Ecto neural progenitor cell (in vitro differentiated cells): ENCODE measurements at regions not wholly inside any gene's neighbourhood (a gene's known extent, or its start where the extent isn't known, plus 50 kb on each side); places are given as distances from the start of the nearest gene placed in this dataset.
"Not testable (repeated sequence)": the region's sequence is repeated elsewhere in the genome, so short reads cannot be mapped to it uniquely, and the experiment has no call there.

ENCODE experiments used
- DNase-seq: peaks from one replicate; pipeline ENCODE4 v3.0.0-alpha.2; 2018; ENCODE audit warnings: low spot score

DNA sequence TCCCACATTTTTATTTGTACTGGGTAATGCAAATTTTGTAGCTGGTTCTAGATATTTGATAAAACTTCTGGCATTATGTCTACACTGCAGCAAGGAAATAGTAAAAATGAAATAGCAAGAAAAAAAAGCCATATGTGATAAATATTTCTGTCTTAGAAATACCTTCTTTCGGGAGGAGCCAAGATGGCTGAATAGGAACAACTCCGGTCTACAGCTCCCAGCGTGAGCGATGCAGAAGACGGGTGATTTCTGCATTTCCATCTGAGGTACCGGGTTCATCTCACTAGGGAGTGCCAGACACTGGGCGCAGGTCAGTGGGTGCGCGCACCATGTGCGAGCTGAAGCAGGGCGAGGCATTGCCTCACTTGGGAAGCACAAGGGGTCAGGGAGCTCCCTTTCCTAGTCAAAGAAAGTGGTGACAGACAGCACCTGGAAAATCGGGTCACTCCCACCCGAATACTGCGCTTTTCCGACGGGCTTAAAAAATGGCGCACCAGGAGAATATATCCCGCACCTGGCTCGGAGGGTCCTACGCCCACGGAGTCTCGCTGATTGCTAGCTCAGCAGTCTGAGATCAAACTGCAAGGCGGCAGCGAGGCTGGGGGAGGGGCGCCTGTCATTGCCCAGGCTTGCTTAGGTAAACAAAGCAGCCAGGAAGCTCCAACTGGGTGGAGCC is 461.4 kb downstream of the ZWINT start:
- not testable (repeated sequence) for DNase-seq

DNA sequence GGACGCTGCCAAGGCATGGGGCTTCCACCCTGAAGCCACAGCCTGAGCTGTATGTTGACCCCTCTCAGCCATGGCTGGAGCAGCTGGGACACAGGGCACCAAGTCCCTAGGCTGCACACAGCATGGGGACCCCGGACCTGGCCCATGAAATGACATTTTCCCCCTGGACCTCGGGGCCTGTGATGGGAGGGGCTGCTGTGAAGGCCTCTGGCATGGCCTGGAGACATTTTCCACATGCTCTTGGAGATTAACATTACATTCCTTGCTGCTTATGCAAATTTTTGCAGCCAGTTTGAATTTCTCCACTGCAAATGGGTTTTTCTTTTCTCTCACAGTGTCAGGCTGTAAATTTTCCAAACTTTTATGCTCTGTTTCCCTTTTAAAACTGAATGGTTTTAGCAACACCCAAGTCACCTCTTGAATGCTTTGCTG is 463.6 kb downstream of the ZWINT start:
- DNase-seq: peak; percentile 56

DNA sequence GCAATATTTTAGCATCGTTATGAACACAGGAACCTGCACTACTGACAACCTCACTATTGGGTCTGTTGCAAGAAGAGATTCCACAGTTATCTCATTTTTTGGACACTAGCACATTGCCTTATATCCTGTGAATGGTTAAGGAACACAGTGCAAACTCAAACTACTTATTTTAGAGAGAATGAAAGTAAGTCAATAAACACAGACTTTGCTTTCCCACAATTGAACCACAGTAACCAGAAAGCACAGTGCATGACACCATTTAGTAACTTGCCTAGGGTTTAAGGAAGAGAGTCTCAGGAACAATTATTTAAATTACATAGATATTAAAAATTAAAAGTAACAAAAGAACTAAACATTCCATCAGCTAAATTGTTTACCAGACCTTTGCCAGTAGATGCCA is 468.8 kb downstream of the ZWINT start:
- no peak for DNase-seq

DNA sequence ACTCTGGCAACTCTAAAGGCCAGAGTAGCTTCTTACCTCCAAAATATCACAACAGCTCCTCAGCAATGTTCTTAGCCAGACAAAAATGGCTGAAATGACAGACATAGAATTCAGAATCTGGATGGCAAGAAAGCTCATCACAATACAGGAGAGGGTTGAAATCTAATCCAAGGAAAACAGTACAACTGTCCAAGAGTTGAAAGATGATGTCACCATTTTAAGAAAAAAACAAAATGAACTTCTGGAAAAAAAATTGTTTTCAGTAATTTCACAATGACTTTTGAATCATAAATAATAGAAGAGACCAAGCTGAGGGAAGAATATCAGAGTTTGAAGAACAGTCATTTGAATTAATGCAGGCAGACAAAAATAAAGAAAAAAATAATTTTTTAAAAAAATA is 479.5 kb downstream of the ZWINT start:
- no peak for DNase-seq

DNA sequence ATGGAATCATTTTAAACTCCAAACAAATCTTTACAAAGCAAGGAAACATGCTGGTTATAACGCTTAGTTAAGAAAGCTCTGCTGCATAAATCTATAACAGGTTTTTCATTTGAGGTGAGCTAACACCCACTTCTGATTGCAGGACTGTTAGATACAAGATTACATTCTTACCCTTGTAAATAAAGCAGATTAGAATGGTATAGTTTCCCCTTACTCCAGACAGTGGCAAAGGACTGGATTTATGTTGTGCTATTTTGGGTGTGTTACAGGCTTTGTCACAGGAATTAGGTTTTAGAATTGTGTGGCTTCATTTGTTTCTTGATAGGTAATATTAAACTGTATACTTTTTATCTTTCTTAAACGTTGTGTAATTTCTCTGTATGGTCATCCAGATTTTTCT is 487.6 kb downstream of the ZWINT start:
- no peak for DNase-seq

DNA sequence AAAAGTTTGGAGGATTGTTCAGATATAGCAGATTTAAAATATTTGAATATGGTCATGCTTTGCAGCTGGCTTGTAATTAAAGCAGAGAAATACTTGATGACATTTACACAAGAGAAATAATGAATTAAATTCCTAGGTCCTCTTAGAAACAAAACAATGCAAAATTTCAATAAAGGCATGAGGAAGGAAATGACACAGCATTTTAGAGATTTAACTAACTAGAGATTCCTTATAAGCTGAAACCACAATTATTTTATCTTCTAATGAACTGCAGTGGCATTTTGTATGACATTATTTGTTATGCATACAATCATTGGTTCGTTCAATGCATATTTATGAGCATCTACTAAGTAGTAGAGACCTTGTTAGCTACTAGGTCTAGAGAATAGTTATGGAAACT is 490.9 kb downstream of the ZWINT start:
- no peak for DNase-seq

DNA sequence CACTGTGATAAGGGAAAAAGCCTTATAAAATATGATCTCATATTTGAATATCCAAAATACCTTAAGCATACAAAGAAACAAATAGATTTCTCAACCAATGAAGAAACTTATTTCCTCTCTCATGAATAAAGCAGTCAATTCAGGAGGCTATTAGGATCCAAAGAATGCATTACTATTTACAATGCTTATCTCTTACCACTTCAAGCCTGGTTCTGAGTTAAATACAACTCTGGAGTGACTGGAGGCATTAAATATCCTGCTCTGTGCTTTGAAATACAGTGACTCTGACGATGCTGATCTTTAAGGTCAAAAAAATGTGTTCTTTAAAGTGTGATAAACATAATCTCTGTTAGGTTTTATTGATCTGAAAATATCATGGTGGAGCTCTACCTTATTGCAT is 493.2 kb downstream of the ZWINT start:
- no peak for DNase-seq

DNA sequence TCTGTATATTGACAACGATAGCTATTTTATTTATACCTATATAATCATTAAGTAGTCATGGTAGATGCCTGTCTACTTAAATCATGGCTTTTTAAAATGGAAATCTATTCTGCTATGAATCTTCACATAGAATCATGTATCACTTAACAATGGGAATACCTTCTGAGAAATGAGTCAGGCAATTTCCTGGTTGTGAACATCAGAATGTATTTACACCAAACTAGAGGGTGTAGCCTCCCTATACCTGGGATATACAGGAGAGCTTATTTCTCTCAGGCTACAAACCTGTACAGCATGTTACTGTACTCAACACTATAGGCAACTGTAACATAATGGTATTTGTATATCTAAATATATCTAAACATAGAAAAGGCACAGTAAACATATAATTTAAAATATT is 502.3 kb downstream of the ZWINT start:
- no peak for DNase-seq

DNA sequence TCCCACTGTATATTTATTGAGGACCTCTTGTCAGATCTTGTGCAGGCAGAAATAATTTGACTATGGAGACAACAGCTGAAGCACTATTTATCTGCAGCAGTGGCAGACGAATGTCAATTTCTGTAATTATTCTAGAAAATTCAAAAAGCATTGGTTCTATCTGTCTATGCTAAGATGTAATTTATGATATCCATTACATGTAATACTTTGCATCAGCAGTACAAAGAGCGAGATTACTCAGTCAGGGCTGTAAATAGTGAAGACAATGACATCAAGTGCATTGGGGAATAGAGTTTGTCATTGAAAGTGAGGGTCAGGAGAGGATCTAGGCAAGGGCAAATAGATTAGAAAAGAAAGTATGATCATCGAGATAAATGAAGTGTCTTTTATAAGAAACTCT is 508.2 kb downstream of the ZWINT start:
- no peak for DNase-seq

DNA sequence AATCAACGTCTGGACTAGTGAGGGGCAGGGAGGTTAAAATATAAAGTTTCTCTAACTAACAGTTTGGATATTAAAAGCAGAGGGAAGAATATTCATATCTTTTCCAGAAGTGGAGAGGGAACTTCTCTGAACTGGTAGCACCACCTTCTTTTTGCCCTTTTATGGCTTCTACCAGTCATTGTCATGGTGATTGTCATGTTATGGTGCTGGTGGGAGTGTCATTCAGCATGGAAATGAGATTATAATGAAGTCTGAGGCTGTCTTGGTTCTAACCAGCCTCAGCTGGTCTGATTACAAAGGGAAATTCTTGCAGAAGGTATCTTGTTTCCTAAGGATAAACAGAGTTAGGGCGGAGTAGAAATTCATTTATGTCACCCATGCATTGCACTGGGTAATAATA is 523.8 kb downstream of the ZWINT start:
- DNase-seq: no peak

DNA sequence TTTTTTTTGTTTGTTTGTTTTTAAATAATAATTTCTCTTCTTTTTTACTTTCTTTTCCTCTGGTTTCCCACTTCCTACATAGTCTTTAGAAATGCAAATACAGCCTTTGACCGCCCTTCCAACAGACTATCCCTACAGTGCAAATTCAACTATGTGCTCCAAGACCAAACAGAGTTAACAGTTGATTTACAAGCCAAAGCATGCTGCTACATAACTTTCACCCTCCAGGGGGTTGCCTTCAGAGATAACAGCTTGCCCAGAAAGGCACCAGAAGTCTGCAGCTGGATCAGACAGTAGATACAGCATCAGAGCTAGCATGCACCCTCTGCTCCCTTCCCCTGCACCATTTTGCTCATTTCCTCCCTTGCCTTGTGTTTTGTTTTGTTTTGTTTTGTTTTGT is 539.0 kb downstream of the ZWINT start:
- no peak for DNase-seq

DNA sequence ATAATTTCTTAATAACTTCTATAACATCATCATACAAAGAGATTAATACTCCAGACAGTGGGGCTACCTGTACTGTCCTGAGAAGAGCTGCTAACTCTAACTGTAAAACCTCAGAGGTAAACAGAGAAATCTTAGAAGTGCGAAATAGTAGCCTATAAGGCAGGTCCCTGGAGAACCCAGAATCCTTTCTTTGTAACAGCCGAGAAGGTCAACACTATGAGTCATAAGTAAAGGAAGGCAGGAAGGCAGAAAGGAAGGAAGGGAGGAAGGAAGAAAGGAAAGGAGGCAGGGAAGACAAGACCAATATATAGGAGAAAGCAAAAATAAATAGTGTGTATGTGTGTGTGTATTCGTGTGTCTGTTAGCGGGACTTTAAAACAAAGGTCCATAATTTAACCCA is 540.6 kb downstream of the ZWINT start:
- DNase-seq: no peak

DNA sequence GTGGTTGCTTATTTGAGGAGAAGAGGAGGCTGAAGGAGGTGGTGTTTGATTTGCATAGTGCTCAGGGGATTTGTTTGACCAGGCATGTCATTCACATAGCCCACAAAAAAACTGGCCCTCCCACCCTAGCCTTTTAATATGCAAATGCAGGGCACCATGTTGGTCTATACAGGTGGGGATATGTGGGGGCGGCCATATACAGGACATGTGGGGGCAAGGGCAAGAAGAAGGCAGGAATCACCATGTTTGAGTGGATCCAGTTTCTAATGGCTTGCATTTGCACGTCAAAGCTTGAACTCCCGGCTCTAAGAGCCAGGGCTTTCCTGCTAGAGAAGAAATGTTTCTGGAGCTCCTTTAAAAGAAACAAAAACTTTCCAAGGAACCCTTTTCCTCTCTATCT is 541.0 kb downstream of the ZWINT start:
- no peak for DNase-seq

DNA sequence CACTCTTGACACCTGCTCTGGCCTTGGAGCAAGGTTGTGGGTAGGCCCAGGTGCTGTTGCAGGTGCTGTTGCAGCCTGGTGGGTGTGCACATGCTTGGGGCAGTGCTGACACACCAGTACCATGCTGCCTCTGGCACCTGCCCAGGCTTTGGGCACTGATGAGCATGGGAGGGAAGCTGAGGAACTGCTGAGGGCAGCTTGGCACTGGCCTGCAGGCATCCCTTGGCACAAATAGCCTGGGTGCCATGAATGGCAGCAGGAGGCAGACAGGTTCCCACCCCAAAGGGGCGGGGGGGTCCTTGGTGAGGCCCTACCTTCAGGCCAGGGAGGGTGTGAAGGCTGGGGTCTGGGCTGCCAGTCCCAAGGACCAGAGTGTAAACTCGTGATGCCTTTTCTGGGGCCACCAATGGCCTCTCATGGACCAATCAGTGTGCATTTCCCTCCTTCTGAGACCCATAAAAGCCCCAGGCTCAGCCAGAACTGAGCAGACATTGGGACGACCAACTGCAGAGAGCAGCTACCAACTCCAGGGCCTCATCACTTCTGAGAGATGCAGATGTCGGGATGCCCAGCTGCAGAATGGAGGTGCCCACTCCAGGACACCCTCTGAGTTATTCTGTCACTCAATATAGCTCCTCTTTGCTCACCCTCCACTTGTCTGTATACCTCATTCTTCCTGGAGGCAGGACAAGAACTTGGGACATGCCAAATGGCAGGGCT is 547.4 kb downstream of the ZWINT start:
- no peak for DNase-seq

DNA sequence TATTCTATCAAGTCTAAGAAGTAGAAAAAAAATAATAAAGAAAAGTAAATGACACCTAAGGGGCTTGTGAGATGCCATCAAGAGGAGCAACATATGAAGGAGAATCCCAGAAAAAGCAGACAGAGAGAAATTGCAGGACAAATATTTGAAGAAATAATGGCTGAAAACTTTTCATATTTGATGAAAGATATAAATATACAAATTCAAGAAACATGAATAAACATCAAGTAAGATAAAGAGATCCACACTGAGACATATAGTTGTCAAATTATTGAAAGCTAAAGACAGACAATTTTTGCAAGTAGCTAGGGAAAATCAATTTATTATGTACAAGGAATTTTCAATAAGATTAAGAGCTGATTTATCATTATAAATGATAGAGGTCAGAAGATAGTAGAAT is 558.0 kb downstream of the ZWINT start:
- DNase-seq: no peak

DNA sequence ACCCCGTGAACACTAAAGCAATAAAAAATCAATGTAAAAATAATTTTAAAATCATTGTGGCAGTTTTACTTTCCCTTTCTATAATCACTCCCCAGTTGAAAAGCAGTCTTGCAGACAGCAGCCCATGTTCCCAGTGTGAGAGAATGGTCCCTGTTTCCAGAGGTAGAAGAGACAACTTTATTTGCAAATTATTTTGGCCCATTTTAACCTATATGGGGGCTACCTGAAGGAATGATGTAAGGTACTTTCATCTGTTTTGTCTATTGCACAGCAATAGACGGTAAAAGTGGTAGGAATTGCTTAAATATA is 559.8 kb downstream of the ZWINT start:
- DNase-seq: no peak

DNA sequence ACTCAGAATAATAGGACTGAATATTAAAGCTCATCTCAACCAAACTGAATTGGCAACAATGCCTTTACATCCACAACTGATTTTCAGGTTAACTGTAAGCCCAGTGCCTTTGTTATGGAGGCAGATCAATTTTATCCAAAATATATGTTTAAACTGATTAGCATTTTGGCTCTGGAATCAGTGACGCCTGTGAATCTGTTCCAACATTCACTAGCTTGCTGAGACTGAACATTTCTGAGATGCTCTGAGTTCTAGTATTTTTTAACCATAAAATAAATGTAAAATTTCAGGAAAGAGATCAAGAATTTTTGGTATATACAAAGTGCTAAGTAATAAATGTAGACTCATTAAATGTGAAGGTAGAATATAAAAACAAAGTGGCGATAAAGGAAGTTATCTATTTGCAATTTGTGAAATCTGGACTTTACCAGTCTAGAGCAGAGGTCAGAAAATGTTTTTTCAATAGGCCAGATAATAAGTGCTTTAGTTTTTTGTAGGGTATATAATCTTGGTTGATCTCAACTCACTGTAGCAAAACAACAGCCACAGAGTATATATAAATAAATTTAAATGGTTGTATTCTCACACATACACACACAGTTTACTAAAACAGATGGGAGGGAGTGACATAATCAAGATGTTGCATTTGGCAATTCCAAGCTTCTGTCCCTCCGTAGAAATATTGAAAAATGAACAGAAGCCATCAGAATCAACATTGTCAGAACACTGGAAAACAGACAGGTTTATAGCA is 560.3 kb downstream of the ZWINT start:
- no peak for DNase-seq

DNA sequence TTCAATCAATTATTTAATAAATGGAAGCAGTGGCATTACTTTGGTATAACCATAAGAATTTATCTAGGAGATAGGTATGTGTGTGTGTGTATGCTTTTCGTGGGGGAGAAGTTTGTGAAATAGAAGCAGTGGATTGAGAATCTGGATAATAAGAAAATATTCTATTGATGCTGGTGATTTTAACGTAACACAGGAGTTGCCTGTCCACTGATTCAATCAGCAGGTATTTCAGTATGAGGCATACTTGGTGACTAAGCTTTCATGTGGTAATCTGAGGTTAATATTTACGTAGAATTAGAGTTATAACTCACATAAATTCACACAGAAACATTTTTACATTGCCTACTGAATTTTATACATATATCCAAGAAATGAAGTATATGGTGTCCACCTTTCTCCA is 568.0 kb downstream of the ZWINT start:
- DNase-seq: no peak

DNA sequence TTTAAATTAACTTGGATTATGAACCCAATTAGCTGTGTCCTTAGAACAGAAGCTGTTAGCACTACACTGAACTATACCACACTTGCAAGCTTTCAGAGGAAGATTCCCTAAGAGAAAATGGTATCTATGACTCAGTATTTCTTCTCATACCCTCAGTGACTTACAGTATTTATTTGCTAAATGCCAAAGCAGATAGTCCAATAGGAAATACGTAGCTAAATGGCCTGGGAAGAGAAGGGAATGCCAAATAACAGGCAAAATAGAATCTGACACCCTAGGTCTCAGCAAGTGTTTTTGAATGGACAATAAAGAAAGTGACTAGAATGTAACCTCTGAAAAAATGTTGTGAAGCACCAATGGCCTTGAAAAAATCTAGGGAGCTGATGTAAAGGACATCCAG is 570.8 kb downstream of the ZWINT start:
- not testable (repeated sequence) for DNase-seq

DNA sequence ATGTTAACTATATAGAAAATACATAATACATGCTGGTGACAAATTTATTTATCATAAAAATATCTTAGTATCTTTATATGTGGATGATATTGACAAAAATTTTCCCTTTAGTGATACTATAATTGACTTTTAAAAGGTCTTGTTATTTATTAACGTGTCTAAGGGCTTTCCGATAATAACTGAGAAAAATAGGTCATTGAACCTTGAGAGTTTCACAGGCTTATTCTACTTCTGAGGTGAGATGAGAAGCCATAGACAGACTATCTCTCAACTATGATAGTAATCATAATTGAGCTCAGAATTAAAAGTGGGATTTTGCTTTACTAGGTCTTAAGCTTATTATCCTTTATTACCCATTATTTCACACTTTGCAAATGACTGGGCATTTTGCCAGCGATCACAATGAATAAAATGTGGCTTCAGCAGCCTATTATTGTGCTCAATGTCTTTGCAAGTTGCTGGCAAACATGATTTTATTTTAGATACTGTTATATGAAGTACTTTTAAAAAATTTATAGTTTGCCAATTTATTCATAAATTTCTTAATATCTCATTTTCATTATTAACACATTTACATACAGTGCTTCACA is 574.5 kb downstream of the ZWINT start:
- no peak for DNase-seq

DNA sequence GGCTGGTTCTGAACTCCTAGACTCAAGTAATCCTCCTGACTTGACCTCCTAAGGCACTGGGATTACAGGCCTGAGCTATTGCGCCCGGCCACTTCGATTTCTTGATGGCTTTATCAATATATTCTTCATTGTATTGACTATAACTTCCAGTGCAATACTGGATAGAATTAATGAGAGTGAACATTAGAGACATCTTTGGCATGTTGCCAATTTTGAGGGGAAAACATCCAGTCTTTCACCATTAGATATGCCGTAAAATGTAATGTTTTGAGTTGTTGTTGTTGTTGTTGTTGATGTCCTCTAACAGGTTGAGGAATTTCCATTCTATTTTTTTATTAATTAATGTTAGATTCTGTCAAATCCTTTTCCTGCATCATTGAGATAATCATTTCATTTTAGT is 578.9 kb downstream of the ZWINT start:
- DNase-seq: no peak

DNA sequence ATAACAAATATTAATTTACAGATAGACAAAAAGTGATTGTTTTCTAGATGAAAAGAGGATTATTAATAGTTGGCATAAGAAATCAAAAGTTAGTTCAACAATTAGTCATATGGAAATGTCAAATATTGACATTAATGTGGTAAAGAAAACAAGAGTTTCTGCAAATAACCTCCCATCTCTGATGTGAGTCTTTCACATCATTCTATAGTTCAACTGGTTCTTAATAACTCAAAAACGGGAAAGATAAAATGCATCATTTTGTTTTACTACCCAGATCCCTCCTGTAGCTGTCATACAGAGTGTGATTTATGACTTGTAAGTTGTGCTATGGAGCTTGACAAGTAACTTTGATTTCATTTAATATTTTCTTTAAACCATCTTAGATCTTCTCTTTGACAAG is 594.8 kb downstream of the ZWINT start:
- no peak for DNase-seq

DNA sequence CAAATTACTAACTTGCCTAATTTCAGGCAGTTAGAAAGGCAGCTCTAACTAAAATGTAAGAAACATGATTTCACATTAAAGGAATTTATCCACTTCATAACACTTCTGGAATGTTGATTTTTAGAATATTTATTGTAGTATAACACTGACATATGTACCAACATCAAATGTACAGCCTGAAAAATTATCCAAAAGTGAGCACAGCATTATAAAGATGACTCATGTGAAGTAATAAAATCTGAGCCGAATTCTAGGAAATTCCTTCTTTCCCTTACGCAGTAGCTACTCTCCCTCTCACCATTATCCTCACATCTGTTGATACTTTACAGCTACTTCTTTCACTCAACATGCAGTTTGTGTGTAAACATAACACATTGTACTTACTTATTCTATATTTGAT is 610.6 kb downstream of the ZWINT start:
- DNase-seq: no peak
